Loucy (cell line): ENCODE measurements at regions not wholly inside any gene's neighbourhood (a gene's known extent, or its start where the extent isn't known, plus 50 kb on each side); places are given as distances from the start of the nearest gene placed in this dataset.

Experiments used
- H2AFZ ChIP-seq: fragments of 200-600 bp; sonication (generic); 2 replicates; pipeline ENCODE4 v1.6.0; 2016; ENCODE audit warnings: antibody characterized with exemption, mild to moderate bottlenecking, low read length, moderate library complexity
- H3F3A ChIP-seq: fragments of 200-600 bp; 2 replicates; pipeline ENCODE4 v1.6.0; 2016; ENCODE audit warnings: antibody characterized with exemption, low read depth, mild to moderate bottlenecking
- H3K27me3 ChIP-seq: fragments of 200-600 bp; sonication (generic); 2 replicates; pipeline ENCODE4 v1.6.1; 2014; ENCODE audit warnings: low read length, mild to moderate bottlenecking; ENCODE audit not compliant: insufficient read depth, poor library complexity, severe bottlenecking
- H3K36me3 ChIP-seq: fragments of 200-600 bp; sonication (generic); 2 replicates; pipeline ENCODE4 v1.6.1; 2016; ENCODE audit warnings: low read length; ENCODE audit not compliant: insufficient read depth
- H3K4me1 ChIP-seq: fragments of 200-600 bp; sonication (generic); 2 replicates; pipeline ENCODE4 v1.5.1; 2014; ENCODE audit warnings: low read length, mild to moderate bottlenecking; ENCODE audit not compliant: insufficient read depth, poor library complexity, severe bottlenecking
- H3K4me2 ChIP-seq: fragments of 200-600 bp; sonication (generic); 2 replicates; pipeline ENCODE4 v1.6.0; 2014; ENCODE audit warnings: antibody characterized with exemption, low read length, low read depth, mild to moderate bottlenecking; ENCODE audit not compliant: poor library complexity, severe bottlenecking
- H3K4me3 ChIP-seq: fragments of 200-600 bp; sonication (generic); 2 replicates; pipeline ENCODE4 v1.5.1; 2014; ENCODE audit warnings: low read length, mild to moderate bottlenecking, mixed read lengths; ENCODE audit not compliant: poor library complexity, severe bottlenecking
- H3K79me2 ChIP-seq: fragments of 200-600 bp; sonication (generic); 2 replicates; pipeline ENCODE4 v1.6.1; 2014; ENCODE audit warnings: low read length; ENCODE audit not compliant: insufficient read depth
- H3K9ac ChIP-seq: fragments of 200-600 bp; sonication (generic); 2 replicates; pipeline ENCODE4 v1.6.0; 2014; ENCODE audit warnings: mild to moderate bottlenecking, low read depth, low read length, moderate library complexity; ENCODE audit not compliant: poor library complexity, severe bottlenecking
- H3K9me2 ChIP-seq: fragments of 200-600 bp; sonication (generic); replicated peaks from 2 replicates; pipeline ENCODE4 v1.6.1; 2016; ENCODE audit warnings: low read depth, low read length, mixed read lengths
- H3K9me3 ChIP-seq: fragments of 200-600 bp; sonication (generic); 2 replicates; pipeline ENCODE4 v1.6.1; 2014; ENCODE audit warnings: mild to moderate bottlenecking, antibody characterized with exemption, low read length, low read depth; ENCODE audit not compliant: insufficient read depth
- H4K20me1 ChIP-seq: fragments of 200-600 bp; sonication (generic); 2 replicates; pipeline ENCODE4 v1.6.0; 2014; ENCODE audit warnings: antibody characterized with exemption, low read length, mild to moderate bottlenecking; ENCODE audit not compliant: insufficient read depth, poor library complexity, severe bottlenecking
- EZH2phosphoT487 ChIP-seq: fragments of 200-600 bp; IDR thresholded peaks from 2 replicates; pipeline ENCODE4 v1.6.1; 2018; ENCODE audit warnings: antibody characterized with exemption, mild to moderate bottlenecking, moderate library complexity, borderline replicate concordance
- TF ChIP-seq, protein P1 (sequence below): fragments of 200-600 bp; sonication (generic); conservative IDR thresholded peaks from 2 replicates; pipeline ENCODE4 v1.5.1; 2014; ENCODE audit warnings: mild to moderate bottlenecking, antibody characterized with exemption, low read length

- Histone ChIP-seq H4K20me1 (no peaks in the 10 kb centered on the region), H3K9me3 (no peaks in the 10 kb centered on the region), H3K4me1 (no peaks in the 10 kb centered on the region), H3K9me2 (no peaks in the 10 kb centered on the region), H3K9ac (no peak overlapping the region), H3K4me2 (no peak overlapping the region), H3K4me3 (no peak overlapping the region), H3K36me3 (no peaks in the 10 kb centered on the region), H2AFZ (no peak overlapping the region), H3K27me3 (no peaks in the 10 kb centered on the region), H3K79me2 (no peaks in the 10 kb centered on the region), H3F3A (no peaks in the 10 kb centered on the region)
- TF ChIP-seq, protein P1, sequence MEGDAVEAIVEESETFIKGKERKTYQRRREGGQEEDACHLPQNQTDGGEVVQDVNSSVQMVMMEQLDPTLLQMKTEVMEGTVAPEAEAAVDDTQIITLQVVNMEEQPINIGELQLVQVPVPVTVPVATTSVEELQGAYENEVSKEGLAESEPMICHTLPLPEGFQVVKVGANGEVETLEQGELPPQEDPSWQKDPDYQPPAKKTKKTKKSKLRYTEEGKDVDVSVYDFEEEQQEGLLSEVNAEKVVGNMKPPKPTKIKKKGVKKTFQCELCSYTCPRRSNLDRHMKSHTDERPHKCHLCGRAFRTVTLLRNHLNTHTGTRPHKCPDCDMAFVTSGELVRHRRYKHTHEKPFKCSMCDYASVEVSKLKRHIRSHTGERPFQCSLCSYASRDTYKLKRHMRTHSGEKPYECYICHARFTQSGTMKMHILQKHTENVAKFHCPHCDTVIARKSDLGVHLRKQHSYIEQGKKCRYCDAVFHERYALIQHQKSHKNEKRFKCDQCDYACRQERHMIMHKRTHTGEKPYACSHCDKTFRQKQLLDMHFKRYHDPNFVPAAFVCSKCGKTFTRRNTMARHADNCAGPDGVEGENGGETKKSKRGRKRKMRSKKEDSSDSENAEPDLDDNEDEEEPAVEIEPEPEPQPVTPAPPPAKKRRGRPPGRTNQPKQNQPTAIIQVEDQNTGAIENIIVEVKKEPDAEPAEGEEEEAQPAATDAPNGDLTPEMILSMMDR: no peak
Observed at GRCh38 chr4:124869961-124870495, 157.5 kb upstream of the ANKRD50 start.

DNA sequence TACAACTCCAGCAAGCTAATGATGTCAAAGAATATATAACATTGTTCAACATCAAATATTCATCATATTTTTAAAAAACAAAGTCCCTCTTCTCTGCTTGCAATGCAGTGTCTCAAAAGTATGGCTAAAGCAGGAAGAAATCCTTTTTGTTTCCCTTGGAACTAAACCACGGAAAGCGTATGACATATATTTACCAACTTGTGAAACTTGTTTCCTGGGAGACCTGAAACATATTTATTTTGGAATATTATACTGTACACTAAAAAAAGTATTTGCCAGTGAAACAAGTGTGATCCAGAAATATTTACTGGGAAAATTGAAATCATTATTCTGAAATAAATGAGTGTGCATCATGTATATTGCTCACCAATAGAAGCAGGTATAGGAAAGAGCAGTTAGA is 156.0 kb upstream of the ANKRD50 start:
- H3K27me3 ChIP-seq: no peaks in the 10 kb centered on the region
- no peak overlapping the region for H3K4me3 ChIP-seq

DNA sequence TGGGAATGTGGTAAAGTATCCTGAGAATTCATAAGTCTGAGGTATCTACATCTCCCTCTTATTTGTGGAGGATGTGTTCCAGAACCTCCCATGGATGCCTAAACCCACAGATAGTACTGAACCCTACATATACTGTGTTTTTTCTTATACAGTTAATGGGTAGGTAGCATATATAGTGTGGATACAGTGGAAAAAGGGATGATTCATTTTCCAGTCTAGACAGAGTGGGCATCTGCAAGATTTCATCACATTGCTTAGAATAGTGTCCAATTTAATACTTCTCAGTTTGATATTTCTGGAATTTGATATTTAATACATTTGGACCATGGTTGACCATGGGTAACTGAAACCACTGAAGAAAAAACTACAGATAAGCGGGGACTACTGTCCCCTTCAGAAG is 155.0 kb upstream of the ANKRD50 start:
- Histone ChIP-seq H3K4me3 (no peak overlapping the region), H3K27me3 (no peaks in the 10 kb centered on the region), H3K36me3 (no peaks in the 10 kb centered on the region), H3K9ac (no peak overlapping the region), H3K79me2 (no peaks in the 10 kb centered on the region), H3K9me2 (0 out of 2 replicates have a peak, but pooled peaks cover 6% of the 10 kb centered on the region), H3K4me2 (no peak overlapping the region), H3K9me3 (no peaks in the 10 kb centered on the region), H2AFZ (no peak overlapping the region), H4K20me1 (no peaks in the 10 kb centered on the region), H3K4me1 (no peaks in the 10 kb centered on the region), H3F3A (no peaks in the 10 kb centered on the region)
- no peak for TF ChIP-seq EZH2phosphoT487

More for the DNA sequence above, 156.0 kb upstream of the ANKRD50 start:
- H2AFZ ChIP-seq: no peak overlapping the region
- H3K4me2 ChIP-seq: no peak overlapping the region
- H3K9ac ChIP-seq: no peak overlapping the region
- no peaks in the 10 kb centered on the region for H3K4me1 ChIP-seq
- H3K79me2 ChIP-seq: no peaks in the 10 kb centered on the region
- no peaks in the 10 kb centered on the region for H3K36me3 ChIP-seq
- 0 out of 2 replicates have a peak, but pooled peaks cover 6% of the 10 kb centered on the region for H3K9me2 ChIP-seq
- no peaks in the 10 kb centered on the region for H3K9me3 ChIP-seq
- H3F3A ChIP-seq: no peaks in the 10 kb centered on the region
- H4K20me1 ChIP-seq: no peaks in the 10 kb centered on the region
- TF ChIP-seq, protein P1: no peak
- TF ChIP-seq EZH2phosphoT487: no peak

DNA sequence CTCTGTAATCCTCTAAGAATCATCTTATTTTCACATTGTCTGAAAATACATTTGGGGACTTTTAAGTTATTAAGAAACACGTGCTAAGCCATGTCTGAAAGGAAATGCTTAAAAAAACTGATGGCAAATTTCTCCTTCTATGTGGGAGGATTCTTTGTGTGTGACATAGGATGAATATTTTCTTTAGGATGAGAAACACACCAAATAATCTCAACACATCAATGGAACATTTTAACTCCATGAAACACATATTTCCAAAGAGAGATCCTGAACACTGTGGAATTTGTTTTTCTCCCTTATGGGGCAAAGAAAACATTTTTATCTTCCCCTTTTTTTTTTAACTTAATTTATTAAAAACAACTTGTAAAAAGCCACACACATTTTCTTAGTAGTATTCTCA is 153.8 kb upstream of the ANKRD50 start:
- no peaks in the 10 kb centered on the region for H3K36me3 ChIP-seq
- H3K27me3 ChIP-seq: no peaks in the 10 kb centered on the region
- H3K9me2 ChIP-seq: 0 out of 2 replicates have a peak, but pooled peaks cover 6% of the 10 kb centered on the region
- no peak overlapping the region for H2AFZ ChIP-seq
- H3F3A ChIP-seq: no peaks in the 10 kb centered on the region
- no peaks in the 10 kb centered on the region for H3K4me1 ChIP-seq
- TF ChIP-seq, protein P1: no peak
- no peak for TF ChIP-seq EZH2phosphoT487
- no peaks in the 10 kb centered on the region for H4K20me1 ChIP-seq
- no peak overlapping the region for H3K9ac ChIP-seq
- no peak overlapping the region for H3K4me2 ChIP-seq
- H3K79me2 ChIP-seq: no peaks in the 10 kb centered on the region
- no peak overlapping the region for H3K4me3 ChIP-seq
- H3K9me3 ChIP-seq: no peaks in the 10 kb centered on the region
